ENCODE measurements at regions not wholly inside any gene's neighbourhood (a gene's known extent, or its start where the extent isn't known, plus 50 kb on each side); places are given as distances from the start of the nearest gene placed in this dataset.

DNA sequence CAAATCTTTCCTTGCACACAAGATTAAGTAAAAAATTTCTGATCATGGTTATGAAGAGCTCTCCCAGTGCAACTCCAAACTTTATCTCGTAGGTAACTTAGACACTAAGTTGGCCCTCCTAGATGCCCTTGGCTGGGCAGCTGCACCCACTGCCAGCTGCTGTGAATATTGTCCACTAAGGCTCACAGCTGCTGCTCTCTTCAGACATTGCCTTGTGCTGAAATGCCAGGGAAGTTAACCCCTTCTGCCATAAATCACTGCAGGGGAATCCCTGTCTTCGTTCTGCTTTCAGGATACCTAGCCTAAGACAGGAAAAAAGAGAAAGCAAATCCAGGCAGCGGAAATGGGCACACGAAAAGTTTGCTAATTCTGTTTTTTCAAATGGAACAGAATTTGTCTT lies 106.4 kb downstream of the IRX5 start:
- DNase-seq (no peak), ATAC-seq (ENCODE audit: low read depth) (no peak)
- Mint-ChIP-seq H3K27me3 (no peaks in the 10 kb centered on the region), H3K36me3 (ENCODE audit: low read depth) (no peaks in the 10 kb centered on the region), H3K9me3 (no peaks in the 10 kb centered on the region), H3K4me1 (no peaks in the 10 kb centered on the region), H3K4me3 (no peak overlapping the region), H3K27ac (no peak overlapping the region)
- ChIA-PET POLR2A (no interaction called here), CTCF (no interaction called here)
- TF ChIP-seq, protein P1, sequence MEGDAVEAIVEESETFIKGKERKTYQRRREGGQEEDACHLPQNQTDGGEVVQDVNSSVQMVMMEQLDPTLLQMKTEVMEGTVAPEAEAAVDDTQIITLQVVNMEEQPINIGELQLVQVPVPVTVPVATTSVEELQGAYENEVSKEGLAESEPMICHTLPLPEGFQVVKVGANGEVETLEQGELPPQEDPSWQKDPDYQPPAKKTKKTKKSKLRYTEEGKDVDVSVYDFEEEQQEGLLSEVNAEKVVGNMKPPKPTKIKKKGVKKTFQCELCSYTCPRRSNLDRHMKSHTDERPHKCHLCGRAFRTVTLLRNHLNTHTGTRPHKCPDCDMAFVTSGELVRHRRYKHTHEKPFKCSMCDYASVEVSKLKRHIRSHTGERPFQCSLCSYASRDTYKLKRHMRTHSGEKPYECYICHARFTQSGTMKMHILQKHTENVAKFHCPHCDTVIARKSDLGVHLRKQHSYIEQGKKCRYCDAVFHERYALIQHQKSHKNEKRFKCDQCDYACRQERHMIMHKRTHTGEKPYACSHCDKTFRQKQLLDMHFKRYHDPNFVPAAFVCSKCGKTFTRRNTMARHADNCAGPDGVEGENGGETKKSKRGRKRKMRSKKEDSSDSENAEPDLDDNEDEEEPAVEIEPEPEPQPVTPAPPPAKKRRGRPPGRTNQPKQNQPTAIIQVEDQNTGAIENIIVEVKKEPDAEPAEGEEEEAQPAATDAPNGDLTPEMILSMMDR (IDR thresholded peaks at IDR 0.05): no peak
- intact Hi-C loops (cut with micrococcal nuclease): no loop called here

DNA sequence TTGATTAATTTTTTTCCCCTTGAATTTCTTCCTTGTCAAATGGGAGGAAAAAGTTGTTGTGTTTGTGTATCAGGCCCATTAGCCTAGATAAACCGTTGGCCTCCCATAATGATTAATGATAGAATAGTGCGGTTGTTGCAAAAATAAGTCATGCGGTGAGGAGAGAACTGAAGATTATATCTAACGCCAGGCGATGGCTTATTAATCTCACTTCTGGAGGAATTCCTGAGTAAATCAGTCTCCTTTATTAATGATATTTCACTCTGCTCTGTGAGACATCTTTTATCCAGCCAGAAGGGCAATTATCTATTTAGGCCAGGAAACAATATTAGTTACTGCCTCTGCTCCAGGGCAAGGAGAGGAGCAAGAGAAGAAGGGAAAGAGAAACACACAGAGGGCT lies 107.3 kb downstream of the IRX5 start:
- CTCF ChIA-PET: no interaction called here
- POLR2A ChIA-PET: no interaction called here
- Mint-ChIP-seq H3K36me3 (ENCODE audit: low read depth) (no peaks in the 10 kb centered on the region), H3K27ac (no peak overlapping the region), H3K27me3 (no peaks in the 10 kb centered on the region), H3K9me3 (no peaks in the 10 kb centered on the region), H3K4me3 (no peak overlapping the region), H3K4me1 (no peaks in the 10 kb centered on the region)
- DNase-seq (no peak), ATAC-seq (ENCODE audit: low read depth) (no peak)
- intact Hi-C loops (cut with micrococcal nuclease): no loop called here
- TF ChIP-seq, protein P1 (IDR thresholded peaks at IDR 0.05): no peak

DNA sequence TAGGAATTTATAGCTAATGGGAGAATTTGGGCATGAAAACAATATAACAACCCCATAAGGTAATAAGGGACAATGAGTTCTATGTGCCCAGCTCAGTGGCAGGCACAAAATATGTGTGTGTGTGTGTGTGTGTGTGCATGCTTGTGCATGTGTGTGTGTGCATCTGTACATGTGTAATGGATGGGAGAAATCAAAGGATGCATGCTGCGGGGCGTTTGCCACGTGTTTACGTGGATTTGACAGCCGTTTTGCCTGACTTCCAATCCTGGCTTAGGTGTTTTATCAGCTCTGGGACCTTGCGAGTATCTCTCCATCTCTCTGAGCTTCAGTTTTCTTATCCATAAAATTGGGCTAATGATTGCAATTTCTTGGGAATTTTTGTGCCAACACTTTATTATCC lies 108.4 kb downstream of the IRX5 start:
- Mint-ChIP-seq H3K27me3 (no peaks in the 10 kb centered on the region), H3K27ac (no peak overlapping the region), H3K9me3 (no peaks in the 10 kb centered on the region), H3K4me1 (no peaks in the 10 kb centered on the region), H3K4me3 (no peak overlapping the region), H3K36me3 (ENCODE audit: low read depth) (no peaks in the 10 kb centered on the region)
- DNase-seq (no peak), ATAC-seq (ENCODE audit: low read depth) (no peak)
- ChIA-PET POLR2A (no interaction called here), CTCF (no interaction called here)
- intact Hi-C loops (cut with micrococcal nuclease): no loop called here
- TF ChIP-seq, protein P1 (IDR thresholded peaks at IDR 0.05): no peak

DNA sequence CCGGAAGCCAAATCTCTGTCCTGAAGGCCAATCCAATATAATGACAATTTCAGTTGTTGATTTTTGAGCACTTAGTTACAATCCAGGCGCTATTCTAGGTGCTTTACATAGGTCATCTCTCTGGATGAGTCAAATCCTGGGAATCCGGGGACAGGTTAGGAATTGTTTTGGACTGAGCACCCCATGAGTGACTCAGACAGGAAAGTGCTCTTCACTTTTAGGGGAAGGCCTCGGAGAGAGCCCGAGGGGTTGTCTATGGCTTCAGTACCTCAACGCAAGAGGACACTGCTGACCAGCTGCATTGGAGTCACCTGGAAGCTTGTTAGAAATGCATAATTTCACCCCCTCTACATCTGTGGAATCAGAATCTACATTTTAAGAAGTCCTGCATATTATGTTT lies 108.8 kb downstream of the IRX5 start:
- CTCF ChIA-PET: no interaction called here
- intact Hi-C loops (cut with micrococcal nuclease): no loop called here
- Mint-ChIP-seq H3K27ac (no peak overlapping the region), H3K4me1 (no peaks in the 10 kb centered on the region), H3K36me3 (ENCODE audit: low read depth) (no peaks in the 10 kb centered on the region), H3K9me3 (no peaks in the 10 kb centered on the region), H3K4me3 (no peak overlapping the region), H3K27me3 (no peaks in the 10 kb centered on the region)
- TF ChIP-seq, protein P1 (IDR thresholded peaks at IDR 0.05): no peak
- no peak for ATAC-seq (ENCODE audit: low read depth)
- POLR2A ChIA-PET: no interaction called here
- no peak for DNase-seq

DNA sequence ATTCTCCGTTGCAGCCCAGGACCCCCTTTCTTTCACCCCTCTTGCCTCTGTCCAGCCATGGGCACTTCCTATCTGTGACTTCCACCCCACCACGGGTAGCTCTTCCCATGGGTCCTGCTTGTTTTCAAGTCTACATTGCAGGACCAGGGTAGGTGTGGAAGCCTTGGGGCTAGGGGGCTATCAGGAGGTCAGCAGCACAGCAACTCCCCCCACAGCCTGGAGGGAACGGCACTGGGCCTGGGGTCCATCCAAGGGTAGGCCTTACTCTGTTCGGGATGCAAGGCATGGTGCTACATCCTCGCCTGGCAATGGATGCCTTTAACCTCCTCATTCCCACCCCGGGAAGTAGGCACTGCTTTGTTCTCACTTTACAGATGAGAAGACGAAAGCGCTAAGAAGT lies 109.3 kb downstream of the IRX5 start:
- Mint-ChIP-seq H3K4me1 (no peaks in the 10 kb centered on the region), H3K4me3 (no peak overlapping the region), H3K27ac (no peak overlapping the region), H3K36me3 (ENCODE audit: low read depth) (no peaks in the 10 kb centered on the region), H3K27me3 (peaks cover 3% of the 10 kb centered on the region), H3K9me3 (no peaks in the 10 kb centered on the region)
- ATAC-seq (ENCODE audit: low read depth): no peak
- no peak for DNase-seq
- POLR2A ChIA-PET: no interaction called here
- intact Hi-C loops (cut with micrococcal nuclease): no loop called here
- TF ChIP-seq, protein P1 (IDR thresholded peaks at IDR 0.05): no peak
- CTCF ChIA-PET: no interaction called here
